Fibroblast of the aortic adventitia (primary cell): ENCODE measurements at regions not wholly inside any gene's neighbourhood (a gene's known extent, or its start where the extent isn't known, plus 50 kb on each side); places are given as distances from the start of the nearest gene placed in this dataset.

ENCODE experiments used
- DNase-seq: peaks from one replicate; pipeline ENCODE4 v3.0.0-alpha.2; 2010; ENCODE audit warnings: low read depth
- H3K4me3 ChIP-seq: 2 replicates; pipeline ENCODE4 v1.5.1; 2011; ENCODE audit warnings: low read depth, mild to moderate bottlenecking, control low read depth, low read length, moderate library complexity
- CTCF ChIP-seq: IDR thresholded peaks from 2 replicates; pipeline ENCODE4 v1.5.1; 2011; ENCODE audit warnings: mild to moderate bottlenecking, low read length, control low read depth, inconsistent platforms; ENCODE audit not compliant: insufficient read depth

GRCh38 chr4:1571165-1572009 lies 112.7 kb downstream of the FAM53A start:
- TF ChIP-seq CTCF, result no peak
- no peak overlapping the region for H3K4me3 ChIP-seq
- DNase-seq, result no peak

GRCh38 chr4:1570291-1571164 lies 113.6 kb downstream of the FAM53A start:
- no peak overlapping the region for H3K4me3 ChIP-seq
- no peak for TF ChIP-seq CTCF
- no peak for DNase-seq

- no peak overlapping the region for H3K4me3 ChIP-seq
- TF ChIP-seq CTCF, result no peak
- no peak for DNase-seq
Observed at GRCh38 chr4:1569461-1570151, 114.5 kb downstream of the FAM53A start.

GRCh38 chr4:1568855-1569460 lies 115.2 kb downstream of the FAM53A start:
- no peak for DNase-seq
- no peak overlapping the region for H3K4me3 ChIP-seq
- TF ChIP-seq CTCF, result no peak

GRCh38 chr4:1567808-1568581 lies 116.1 kb downstream of the FAM53A start:
- no peak overlapping the region for H3K4me3 ChIP-seq
- no peak for DNase-seq

More at GRCh38 chr4:1567808-1568581, 116.1 kb downstream of the FAM53A start:
- no peak for TF ChIP-seq CTCF
